GM21619 (cell line): ENCODE measurements at regions not wholly inside any gene's neighbourhood (a gene's known extent, or its start where the extent isn't known, plus 50 kb on each side); places are given as distances from the start of the nearest gene placed in this dataset.

Source experiments
- ATAC-seq: cut with Tn5 transposase; IDR thresholded peaks from one replicate; pipeline ENCODE4 v1.9.1; 2021; ENCODE audit not compliant: unreplicated experiment

DNA sequence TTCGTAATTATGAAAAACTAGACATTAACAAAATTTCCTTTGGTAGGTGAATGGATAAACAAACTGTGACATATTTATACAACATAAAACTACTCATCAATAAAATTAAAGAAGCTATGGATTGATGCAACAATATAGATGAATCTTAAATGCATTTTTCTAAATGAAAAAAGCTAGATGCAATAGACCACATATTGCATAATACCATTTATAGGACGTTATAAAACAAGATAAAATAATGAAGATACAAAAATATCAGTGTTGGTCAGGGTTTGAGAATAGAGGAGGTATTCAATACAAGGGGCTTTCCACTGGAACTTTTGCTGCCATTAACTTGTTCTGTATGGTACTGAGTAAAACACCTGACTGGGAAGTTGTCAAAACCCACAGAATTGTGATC is 314.4 kb downstream of the GRB14 start:
- ATAC-seq = no peak

DNA sequence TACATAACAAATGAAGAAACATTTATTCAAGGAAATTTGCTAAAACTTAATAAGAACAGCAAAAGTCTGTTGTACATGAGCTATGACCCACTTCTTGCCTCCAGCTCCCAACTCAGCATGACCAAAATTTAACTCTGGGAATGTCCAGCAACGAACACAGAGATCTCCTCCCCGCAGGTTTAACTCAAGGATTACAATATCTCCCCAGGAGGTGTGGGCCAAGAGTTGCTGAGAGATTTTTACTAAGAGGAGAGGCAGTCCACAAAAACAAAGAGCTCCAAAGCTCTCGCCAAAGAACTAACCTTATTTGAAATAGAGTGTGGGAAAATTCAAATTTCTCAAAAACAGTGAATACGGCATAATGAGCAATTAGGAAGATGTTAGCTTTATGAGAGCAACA is 318.5 kb downstream of the GRB14 start:
- no peak for ATAC-seq

- ATAC-seq = no peak
These were observed 333.0 kb downstream of the GRB14 start for GRCh38 chr2:164288235-164288634.

- no peak for ATAC-seq
These were observed 334.2 kb downstream of the GRB14 start for GRCh38 chr2:164287056-164287455.

DNA sequence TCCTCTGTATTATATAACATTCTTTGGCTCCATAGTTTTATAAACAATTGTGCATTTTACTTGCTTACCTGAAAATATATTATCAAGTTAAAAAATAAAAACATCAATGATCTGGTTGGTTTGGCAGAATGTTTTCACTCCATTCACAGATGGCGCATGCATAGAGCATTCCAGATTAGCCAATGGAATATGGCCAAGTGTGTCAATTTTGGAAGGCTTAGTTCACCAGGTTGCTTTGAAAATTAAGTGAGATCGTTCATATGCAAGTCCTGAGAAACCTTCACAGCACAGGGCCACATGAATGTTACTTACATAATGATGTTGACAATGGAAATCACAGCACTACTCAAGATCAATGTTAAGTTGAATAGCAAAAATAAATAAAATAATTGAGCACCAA is 335.7 kb downstream of the GRB14 start:
- no peak for ATAC-seq

DNA sequence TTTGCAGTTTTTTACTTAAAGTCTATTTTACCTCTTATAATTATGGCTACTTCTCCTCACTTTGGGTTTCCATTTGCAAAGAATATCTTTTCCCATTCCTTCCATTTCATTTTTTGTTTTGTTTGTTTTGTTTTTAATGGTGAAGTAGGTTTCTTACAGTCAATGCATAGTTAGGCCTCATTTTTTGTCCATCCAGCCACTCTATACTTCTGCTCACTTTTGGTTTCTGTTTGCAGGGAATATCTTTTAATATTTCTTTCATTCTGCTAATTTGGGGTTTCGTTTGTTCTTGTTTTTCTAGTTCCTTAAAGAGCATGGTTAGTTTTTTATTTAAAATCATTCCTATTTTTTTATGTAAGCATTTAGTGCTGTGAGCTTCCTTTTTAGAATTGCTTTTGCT is 339.4 kb downstream of the GRB14 start:
- no peak for ATAC-seq

DNA sequence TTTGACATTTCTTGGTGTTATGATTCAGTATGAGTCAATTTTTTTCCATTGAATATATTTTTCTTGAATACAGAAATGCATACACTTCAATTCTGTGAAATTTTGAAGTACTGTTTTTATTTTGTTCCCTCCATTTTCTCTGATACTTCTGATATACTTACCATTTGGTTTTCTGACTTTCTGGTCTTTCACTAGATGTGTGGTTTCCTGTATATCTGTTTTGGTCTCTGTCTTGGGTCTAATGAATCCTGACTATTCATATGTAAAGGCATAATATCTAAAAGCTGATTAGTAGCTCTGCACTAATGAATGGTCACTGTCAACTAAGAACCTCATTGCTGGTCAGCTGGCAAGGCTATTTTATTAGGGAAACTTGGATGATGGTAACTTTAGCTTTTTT is 345.6 kb downstream of the GRB14 start:
- no peak for ATAC-seq

DNA sequence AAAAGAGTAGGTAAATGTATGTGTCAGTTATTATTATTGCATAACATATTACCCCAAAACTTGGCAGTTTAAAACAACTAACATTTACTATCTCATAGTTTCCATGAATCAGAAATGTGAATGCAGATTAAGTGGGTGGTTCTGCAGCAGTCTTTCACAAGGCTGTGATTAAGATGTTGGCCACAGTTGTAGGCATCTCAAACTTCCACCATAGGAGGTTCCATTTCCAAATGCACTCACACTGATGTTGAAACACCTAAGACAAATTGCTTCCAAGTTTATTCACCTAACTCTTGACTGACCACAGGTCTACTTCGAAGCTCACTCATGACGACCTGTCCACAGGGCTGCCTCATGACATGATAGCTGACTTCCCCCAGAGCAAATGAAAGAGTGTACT is 360.8 kb downstream of the GRB14 start:
- no peak for ATAC-seq

- no peak for ATAC-seq
These were observed 363.5 kb downstream of the GRB14 start for GRCh38 chr2:164257742-164258141.

DNA sequence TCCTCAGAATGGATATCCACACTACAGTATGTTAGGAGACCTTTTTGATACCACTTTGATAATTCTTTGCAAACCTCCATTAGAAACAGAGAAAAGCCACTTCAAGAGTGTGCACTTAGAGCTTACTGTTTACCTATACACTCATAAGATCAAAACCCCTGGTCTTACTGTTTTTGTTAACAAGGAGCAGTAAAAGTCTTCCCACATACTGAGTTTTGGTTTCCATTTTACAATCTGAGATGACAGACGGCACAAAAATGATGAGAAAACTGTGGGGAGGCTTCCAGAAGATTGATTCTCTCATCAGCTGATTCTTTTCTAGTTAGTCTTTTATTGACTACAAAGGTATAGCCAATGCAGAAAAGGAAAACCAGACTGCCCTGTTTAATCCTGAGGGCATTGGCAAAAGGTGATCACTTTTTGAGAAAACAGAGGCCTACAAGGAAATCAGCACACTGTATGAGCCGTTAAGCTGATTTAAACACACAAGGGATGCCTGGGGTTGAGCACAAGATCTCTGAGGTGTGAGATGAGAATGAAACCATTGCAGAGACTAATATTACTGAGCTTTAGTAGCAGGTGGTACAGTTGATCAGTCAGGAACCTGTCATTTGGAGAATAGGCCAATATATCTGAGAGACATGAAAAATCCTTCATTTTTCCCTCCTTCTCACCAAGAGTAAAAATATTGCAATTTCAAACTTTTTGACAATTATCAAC is 368.6 kb downstream of the GRB14 start:
- peak; percentile 90 for ATAC-seq

- ATAC-seq = no peak
These were observed 378.0 kb downstream of the GRB14 start for GRCh38 chr2:164243315-164243714.

DNA sequence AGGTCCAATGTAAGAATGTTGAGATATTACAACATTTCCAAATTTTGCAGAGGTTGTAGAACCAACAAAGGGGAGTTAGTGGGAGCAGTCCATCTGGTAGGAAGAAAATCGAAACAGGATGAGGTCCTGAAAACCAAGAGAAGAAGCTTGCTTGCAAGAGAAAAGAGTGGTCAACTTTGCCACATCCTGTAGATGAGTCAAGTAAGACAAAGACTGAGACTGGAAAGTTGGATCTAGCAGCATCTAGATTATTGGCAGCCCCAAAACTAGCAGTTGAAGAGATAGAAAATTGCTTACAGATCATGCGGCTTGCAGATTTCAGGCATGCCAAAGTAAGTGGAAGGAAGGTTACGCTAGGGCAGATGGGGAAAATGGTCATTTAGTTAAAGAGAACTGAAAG is 378.9 kb downstream of the GRB14 start:
- no peak for ATAC-seq

GRCh38 chr2:164234074-164234473 is 387.2 kb downstream of the GRB14 start:
- ATAC-seq = no peak

- no peak for ATAC-seq
These were observed 397.3 kb downstream of the GRB14 start for GRCh38 chr2:164224007-164224406.

DNA sequence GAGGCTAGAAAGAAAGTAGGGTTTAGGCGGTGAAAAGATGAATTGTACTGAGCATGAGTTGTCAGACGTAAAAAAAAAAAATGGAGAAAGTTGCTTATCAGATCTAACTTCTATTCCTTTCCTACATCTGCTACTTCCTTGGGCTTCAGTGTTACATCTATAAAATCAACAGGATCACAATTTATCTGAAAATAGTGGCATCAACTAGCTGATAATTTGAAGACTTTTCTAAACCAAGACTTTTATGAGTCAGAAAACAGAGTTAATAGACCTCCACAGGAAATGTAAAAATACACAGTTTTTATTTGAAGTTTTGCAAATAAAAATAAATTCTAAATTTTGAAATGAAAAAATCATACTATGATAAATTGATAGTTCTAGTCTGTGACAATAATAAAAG is 399.8 kb downstream of the GRB14 start:
- ATAC-seq = no peak

- ATAC-seq = no peak
These were observed 401.0 kb downstream of the GRB14 start for GRCh38 chr2:164220265-164220664.

DNA sequence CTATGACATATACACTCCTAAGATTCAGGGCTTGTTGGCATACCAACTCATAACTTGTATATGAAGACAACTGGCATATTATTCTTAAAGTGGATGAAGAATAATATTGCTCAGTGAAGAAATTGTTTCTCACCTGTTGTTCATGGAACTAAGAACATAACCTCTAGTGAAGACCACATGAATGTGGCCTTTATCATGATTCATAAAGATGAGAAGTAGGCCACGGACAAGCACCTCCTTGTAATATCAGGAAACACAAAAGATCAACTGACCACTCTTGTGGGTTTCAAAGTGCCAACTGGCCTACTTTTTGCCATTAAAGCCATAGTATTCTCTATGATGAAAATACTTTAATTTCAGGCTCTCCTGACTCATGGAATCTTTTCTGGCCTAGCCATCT is 407.4 kb downstream of the GRB14 start:
- no peak for ATAC-seq

DNA sequence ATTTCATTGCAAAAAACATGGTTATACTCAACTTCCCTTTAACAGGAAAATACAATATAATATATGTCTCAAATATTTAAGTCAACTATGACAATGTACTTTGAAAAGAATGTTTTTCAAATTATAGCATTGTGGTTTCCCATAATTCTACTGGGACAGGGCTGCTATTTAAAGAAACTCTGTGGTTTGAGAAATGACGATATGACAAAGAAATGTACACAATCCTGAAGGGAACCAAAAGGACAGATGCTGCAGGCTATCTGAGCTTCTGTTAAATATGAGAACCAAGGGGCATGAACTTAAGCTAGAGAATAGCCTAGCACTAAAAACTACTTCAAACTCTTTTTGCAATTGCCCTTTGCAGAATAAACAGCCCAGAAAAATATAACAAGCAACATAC is 415.9 kb downstream of the GRB14 start:
- ATAC-seq = no peak

- no peak for ATAC-seq
These were observed 418.2 kb downstream of the GRB14 start for GRCh38 chr2:164203131-164203530.

GRCh38 chr2:164198256-164198655 is 423.0 kb downstream of the GRB14 start:
- ATAC-seq = no peak

- no peak for ATAC-seq
These were observed 430.6 kb downstream of the GRB14 start for GRCh38 chr2:164190700-164191099.

- ATAC-seq = no peak
These were observed 431.4 kb downstream of the GRB14 start for GRCh38 chr2:164189851-164190250.

DNA sequence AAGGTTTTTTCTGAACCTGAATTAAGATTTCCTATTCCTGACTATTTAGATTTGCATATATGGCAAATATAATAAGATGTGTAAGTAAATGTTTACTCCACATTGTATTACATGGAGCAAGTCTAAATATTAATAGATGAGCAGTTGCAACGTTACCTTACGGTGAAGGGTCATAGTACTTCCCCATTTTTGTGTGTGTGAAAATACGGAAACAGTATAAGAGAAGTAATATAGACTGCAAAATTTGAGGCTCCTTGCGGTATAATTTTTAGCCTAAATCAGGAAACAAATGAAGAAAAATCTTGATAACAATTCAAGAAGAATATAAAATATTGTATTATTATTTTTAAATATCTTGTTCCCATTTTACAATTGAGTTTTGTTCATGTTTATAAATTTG is 434.2 kb downstream of the GRB14 start:
- no peak for ATAC-seq
